ENCODE measurements at regions not wholly inside any gene's neighbourhood (a gene's known extent, or its start where the extent isn't known, plus 50 kb on each side); places are given as distances from the start of the nearest gene placed in this dataset.

- H3K9me3 ChIP-seq (replicated peaks; ENCODE audit: insufficient read depth, low read length) = no peaks in the 10 kb centered on the region
- H3K79me2 ChIP-seq (ENCODE audit: low read length) = no peaks in the 10 kb centered on the region
- no peak overlapping the region for H3K9ac ChIP-seq (ENCODE audit: low read length)
- no peak for TF ChIP-seq CTCF (IDR thresholded peaks at IDR 0.05; ENCODE audit: low read length)
- H4K20me1 ChIP-seq (ENCODE audit: insufficient read depth, low read length) = no peaks in the 10 kb centered on the region
- H3K4me2 ChIP-seq (ENCODE audit: low read depth, low read length) = no peak overlapping the region
- no peaks in the 10 kb centered on the region for H3K36me3 ChIP-seq (replicated peaks; ENCODE audit: insufficient read depth, low read length)
- no peak for DNase-seq
- no peak overlapping the region for H3K4me3 ChIP-seq (ENCODE audit: low read length)
- no peak overlapping the region for H3K27ac ChIP-seq (ENCODE audit: low read length)
- H3F3A ChIP-seq (ENCODE audit: insufficient read depth, low read length) = no peaks in the 10 kb centered on the region
- no peaks in the 10 kb centered on the region for H3K4me1 ChIP-seq (ENCODE audit: low read length)
- no peaks in the 10 kb centered on the region for H3K27me3 ChIP-seq (replicated peaks; ENCODE audit: insufficient read depth, low read length)
- no peaks in the 10 kb centered on the region for H3K9me2 ChIP-seq (replicated peaks; ENCODE audit: insufficient read depth, low read length)
- no peak overlapping the region for H2AFZ ChIP-seq (ENCODE audit: low read length)
These were observed 164.7 kb upstream of the KCNJ15 start for GRCh38 chr21:38092051-38092450.

GRCh38 chr21:38095220-38095619, 161.6 kb upstream of the KCNJ15 start:
- H3K9me2 ChIP-seq (replicated peaks; ENCODE audit: insufficient read depth, low read length) = no peaks in the 10 kb centered on the region
- DNase-seq = no peak
- no peak for TF ChIP-seq EZH2 (optimal IDR thresholded peaks at IDR 0.05; ENCODE audit: low read depth, low read length)

GRCh38 chr21:38097789-38098188, 159.0 kb upstream of the KCNJ15 start:
- H3K9me3 ChIP-seq (replicated peaks; ENCODE audit: insufficient read depth, low read length) = no peaks in the 10 kb centered on the region
- H4K20me1 ChIP-seq (ENCODE audit: insufficient read depth, low read length) = no peaks in the 10 kb centered on the region
- no peaks in the 10 kb centered on the region for H3K36me3 ChIP-seq (replicated peaks; ENCODE audit: insufficient read depth, low read length)
- TF ChIP-seq EZH2phosphoT487 (IDR thresholded peaks at IDR 0.05; ENCODE audit: low read length) = no peak
- TF ChIP-seq CTCF (IDR thresholded peaks at IDR 0.05; ENCODE audit: low read length) = no peak
- no peak for TF ChIP-seq EZH2 (optimal IDR thresholded peaks at IDR 0.05; ENCODE audit: low read depth, low read length)
- no peak overlapping the region for H2AFZ ChIP-seq (ENCODE audit: low read length)
- no peaks in the 10 kb centered on the region for H3K79me2 ChIP-seq (ENCODE audit: low read length)
- no peaks in the 10 kb centered on the region for H3F3A ChIP-seq (ENCODE audit: insufficient read depth, low read length)
- H3K4me1 ChIP-seq (ENCODE audit: low read length) = no peaks in the 10 kb centered on the region
- H3K9ac ChIP-seq (ENCODE audit: low read length) = no peak overlapping the region
- no peak overlapping the region for H3K4me3 ChIP-seq (ENCODE audit: low read length)
- no peak for DNase-seq
- no peak overlapping the region for H3K27ac ChIP-seq (ENCODE audit: low read length)
- H3K4me2 ChIP-seq (ENCODE audit: low read depth, low read length) = no peak overlapping the region
- H3K27me3 ChIP-seq (replicated peaks; ENCODE audit: insufficient read depth, low read length) = no peaks in the 10 kb centered on the region
- no peaks in the 10 kb centered on the region for H3K9me2 ChIP-seq (replicated peaks; ENCODE audit: insufficient read depth, low read length)

More at GRCh38 chr21:38095220-38095619, 161.6 kb upstream of the KCNJ15 start:
- H3K9me3 ChIP-seq (replicated peaks; ENCODE audit: insufficient read depth, low read length) = no peaks in the 10 kb centered on the region
- no peaks in the 10 kb centered on the region for H4K20me1 ChIP-seq (ENCODE audit: insufficient read depth, low read length)
- H3K4me3 ChIP-seq (ENCODE audit: low read length) = no peak overlapping the region
- no peaks in the 10 kb centered on the region for H3K4me1 ChIP-seq (ENCODE audit: low read length)
- no peak overlapping the region for H3K9ac ChIP-seq (ENCODE audit: low read length)
- H3K36me3 ChIP-seq (replicated peaks; ENCODE audit: insufficient read depth, low read length) = no peaks in the 10 kb centered on the region
- H3K79me2 ChIP-seq (ENCODE audit: low read length) = no peaks in the 10 kb centered on the region
- H2AFZ ChIP-seq (ENCODE audit: low read length) = no peak overlapping the region
- H3F3A ChIP-seq (ENCODE audit: insufficient read depth, low read length) = no peaks in the 10 kb centered on the region
- H3K27ac ChIP-seq (ENCODE audit: low read length) = no peak overlapping the region
- H3K4me2 ChIP-seq (ENCODE audit: low read depth, low read length) = no peak overlapping the region
- H3K27me3 ChIP-seq (replicated peaks; ENCODE audit: insufficient read depth, low read length) = no peaks in the 10 kb centered on the region

GRCh38 chr21:38112219-38112789, 144.5 kb upstream of the KCNJ15 start:
- Histone ChIP-seq H4K20me1 (ENCODE audit: insufficient read depth, low read length) (no peaks in the 10 kb centered on the region), H3F3A (ENCODE audit: insufficient read depth, low read length) (no peaks in the 10 kb centered on the region), H3K9ac (ENCODE audit: low read length) (no peak overlapping the region), H3K9me3 (replicated peaks; ENCODE audit: insufficient read depth, low read length) (no peaks in the 10 kb centered on the region), H2AFZ (ENCODE audit: low read length) (no peak overlapping the region), H3K4me2 (ENCODE audit: low read depth, low read length) (no peak overlapping the region), H3K9me2 (replicated peaks; ENCODE audit: insufficient read depth, low read length) (no peaks in the 10 kb centered on the region), H3K79me2 (ENCODE audit: low read length) (no peaks in the 10 kb centered on the region), H3K4me3 (ENCODE audit: low read length) (no peak overlapping the region), H3K36me3 (replicated peaks; ENCODE audit: insufficient read depth, low read length) (no peaks in the 10 kb centered on the region), H3K27me3 (replicated peaks; ENCODE audit: insufficient read depth, low read length) (no peaks in the 10 kb centered on the region), H3K4me1 (ENCODE audit: low read length) (no peaks in the 10 kb centered on the region), H3K27ac (ENCODE audit: low read length) (no peak overlapping the region)
- DNase-seq = no peak
- TF ChIP-seq EZH2 (optimal IDR thresholded peaks at IDR 0.05; ENCODE audit: low read depth, low read length) = no peak
- TF ChIP-seq CTCF (IDR thresholded peaks at IDR 0.05; ENCODE audit: low read length) = no peak
- no peak for TF ChIP-seq EZH2phosphoT487 (IDR thresholded peaks at IDR 0.05; ENCODE audit: low read length)
